ENCODE measurements at regions not wholly inside any gene's neighbourhood (a gene's known extent, or its start where the extent isn't known, plus 50 kb on each side); places are given as distances from the start of the nearest gene placed in this dataset.

DNA sequence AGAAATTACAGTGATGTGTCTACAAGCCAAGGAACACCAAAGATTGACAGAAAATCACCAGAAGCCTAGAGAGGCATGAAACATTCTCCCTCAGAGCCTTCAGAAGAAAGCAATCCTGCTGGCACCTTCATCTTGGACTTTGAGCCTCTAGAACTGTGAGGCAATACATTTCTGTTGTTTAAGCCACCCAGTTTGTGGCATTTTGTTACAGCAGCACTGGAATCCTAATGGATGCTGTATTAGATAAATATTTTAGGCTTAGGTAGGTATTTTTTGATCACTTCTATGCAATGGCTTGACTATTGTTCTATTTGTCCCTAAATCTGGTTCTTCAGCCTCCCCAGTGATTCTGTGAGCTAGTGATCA, 453.1 kb downstream of the LTN1 start:
- H3K9ac ChIP-seq (ENCODE audit: low read length), result no peak overlapping the region
- no peaks in the 10 kb centered on the region for H3K79me2 ChIP-seq (ENCODE audit: insufficient read depth, low read length)
- H2AFZ ChIP-seq (ENCODE audit: low read depth, low read length, severe bottlenecking), result no peak overlapping the region
- H3K9me2 ChIP-seq (replicated peaks; ENCODE audit: insufficient read depth, low read length), result no peaks in the 10 kb centered on the region
- no peaks in the 10 kb centered on the region for H3K27me3 ChIP-seq (ENCODE audit: low read length)
- no peak overlapping the region for H3K4me2 ChIP-seq (ENCODE audit: low read depth, low read length, poor library complexity, severe bottlenecking)
- no peak for TF ChIP-seq EZH2phosphoT487 (conservative IDR thresholded peaks at IDR 0.05; ENCODE audit: low read length)
- TF ChIP-seq, protein P1, sequence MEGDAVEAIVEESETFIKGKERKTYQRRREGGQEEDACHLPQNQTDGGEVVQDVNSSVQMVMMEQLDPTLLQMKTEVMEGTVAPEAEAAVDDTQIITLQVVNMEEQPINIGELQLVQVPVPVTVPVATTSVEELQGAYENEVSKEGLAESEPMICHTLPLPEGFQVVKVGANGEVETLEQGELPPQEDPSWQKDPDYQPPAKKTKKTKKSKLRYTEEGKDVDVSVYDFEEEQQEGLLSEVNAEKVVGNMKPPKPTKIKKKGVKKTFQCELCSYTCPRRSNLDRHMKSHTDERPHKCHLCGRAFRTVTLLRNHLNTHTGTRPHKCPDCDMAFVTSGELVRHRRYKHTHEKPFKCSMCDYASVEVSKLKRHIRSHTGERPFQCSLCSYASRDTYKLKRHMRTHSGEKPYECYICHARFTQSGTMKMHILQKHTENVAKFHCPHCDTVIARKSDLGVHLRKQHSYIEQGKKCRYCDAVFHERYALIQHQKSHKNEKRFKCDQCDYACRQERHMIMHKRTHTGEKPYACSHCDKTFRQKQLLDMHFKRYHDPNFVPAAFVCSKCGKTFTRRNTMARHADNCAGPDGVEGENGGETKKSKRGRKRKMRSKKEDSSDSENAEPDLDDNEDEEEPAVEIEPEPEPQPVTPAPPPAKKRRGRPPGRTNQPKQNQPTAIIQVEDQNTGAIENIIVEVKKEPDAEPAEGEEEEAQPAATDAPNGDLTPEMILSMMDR (IDR thresholded peaks at IDR 0.05; ENCODE audit: insufficient read depth, low read length, poor library complexity, severe bottlenecking), result no peak
- no peak overlapping the region for H3K27ac ChIP-seq (ENCODE audit: low read depth, low read length)
- H3F3A ChIP-seq (ENCODE audit: insufficient read depth), result no peaks in the 10 kb centered on the region
- no peaks in the 10 kb centered on the region for H3K36me3 ChIP-seq (ENCODE audit: low read length)
- H4K20me1 ChIP-seq (ENCODE audit: low read depth, low read length), result no peaks in the 10 kb centered on the region
- H3K9me3 ChIP-seq (ENCODE audit: insufficient read depth, low read length), result no peaks in the 10 kb centered on the region
- no peak overlapping the region for H3K4me3 ChIP-seq (ENCODE audit: insufficient read depth, low read length, poor library complexity, severe bottlenecking)

DNA sequence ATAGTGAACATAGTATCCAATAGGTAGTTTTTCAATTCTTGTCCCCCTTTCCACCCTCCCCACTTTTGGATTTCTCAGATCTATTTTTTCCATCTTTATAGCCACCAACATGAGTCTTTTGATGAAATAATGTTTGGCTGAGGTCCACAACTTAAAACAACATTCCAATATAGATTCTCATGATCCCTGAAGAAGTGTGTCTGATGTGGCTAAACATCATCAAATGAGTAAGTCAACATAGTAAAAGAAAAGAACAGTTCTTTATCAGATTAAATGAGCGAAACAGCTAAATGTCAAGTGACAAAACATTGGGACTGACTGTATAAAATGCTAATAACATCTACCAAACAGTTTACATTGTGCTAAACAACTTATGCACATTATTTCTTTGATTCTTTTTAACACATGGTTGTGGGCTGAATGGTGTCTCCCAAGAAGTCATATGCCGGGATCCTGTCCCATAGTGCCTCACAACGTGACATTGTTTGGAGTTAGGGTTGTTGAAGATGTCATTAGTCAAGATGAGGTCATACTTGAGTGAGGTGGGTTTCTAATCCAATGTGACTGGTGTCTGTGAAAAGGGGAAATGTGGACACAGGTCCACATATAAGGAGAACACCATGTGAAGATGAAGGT, 453.6 kb downstream of the LTN1 start:
- Histone ChIP-seq H3K9ac (ENCODE audit: low read length) (no peak overlapping the region), H3K27ac (ENCODE audit: low read depth, low read length) (no peak overlapping the region)

DNA sequence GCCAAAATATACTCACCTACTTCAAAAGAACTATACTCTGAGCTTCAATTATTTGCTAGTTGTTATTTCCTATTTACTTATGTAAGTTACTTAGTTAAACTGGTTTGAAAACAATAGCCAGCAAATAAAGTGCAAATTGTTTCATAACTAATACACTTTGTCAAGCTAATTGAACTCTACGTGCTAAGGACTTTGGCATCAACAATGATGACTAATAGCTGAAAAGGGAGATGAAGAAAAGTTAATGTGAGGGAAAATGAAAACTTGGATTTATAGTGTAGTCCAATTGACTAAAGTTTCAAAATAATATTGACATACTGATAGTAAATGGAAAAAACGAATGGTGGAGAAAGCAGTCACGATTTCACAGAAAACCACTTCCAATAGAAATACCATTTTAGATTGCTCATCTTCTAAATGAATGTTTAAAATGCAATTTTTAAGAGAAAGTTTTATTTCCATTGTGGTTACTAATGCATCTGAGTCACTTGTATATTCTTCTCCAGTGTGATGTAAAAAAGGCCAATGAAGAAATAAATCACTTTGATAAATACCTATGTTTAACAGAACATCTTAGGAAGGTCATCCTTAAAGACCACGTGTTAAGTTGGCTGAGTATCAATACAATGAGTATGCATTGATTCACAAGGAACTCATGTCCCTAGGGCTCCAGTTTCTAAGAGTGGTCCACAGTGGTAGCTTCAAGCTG, 455.2 kb downstream of the LTN1 start:
- H3K9me3 ChIP-seq (ENCODE audit: insufficient read depth, low read length), result no peaks in the 10 kb centered on the region
- TF ChIP-seq, protein P1 (IDR thresholded peaks at IDR 0.05; ENCODE audit: insufficient read depth, low read length, poor library complexity, severe bottlenecking), result no peak
- TF ChIP-seq EZH2phosphoT487 (conservative IDR thresholded peaks at IDR 0.05; ENCODE audit: low read length), result no peak
- H3F3A ChIP-seq (ENCODE audit: insufficient read depth), result no peaks in the 10 kb centered on the region
- H3K27ac ChIP-seq (ENCODE audit: low read depth, low read length), result no peak overlapping the region
- no peaks in the 10 kb centered on the region for H3K36me3 ChIP-seq (ENCODE audit: low read length)
- H3K9me2 ChIP-seq (replicated peaks; ENCODE audit: insufficient read depth, low read length), result no peaks in the 10 kb centered on the region
- no peak overlapping the region for H2AFZ ChIP-seq (ENCODE audit: low read depth, low read length, severe bottlenecking)
- H3K79me2 ChIP-seq (ENCODE audit: insufficient read depth, low read length), result no peaks in the 10 kb centered on the region
- no peak overlapping the region for H3K4me3 ChIP-seq (ENCODE audit: insufficient read depth, low read length, poor library complexity, severe bottlenecking)
- no peak overlapping the region for H3K4me2 ChIP-seq (ENCODE audit: low read depth, low read length, poor library complexity, severe bottlenecking)
- H4K20me1 ChIP-seq (ENCODE audit: low read depth, low read length), result no peaks in the 10 kb centered on the region
- H3K9ac ChIP-seq (ENCODE audit: low read length), result no peak overlapping the region
- H3K27me3 ChIP-seq (ENCODE audit: low read length), result no peaks in the 10 kb centered on the region

More for the DNA sequence above, 453.6 kb downstream of the LTN1 start:
- no peaks in the 10 kb centered on the region for H3F3A ChIP-seq (ENCODE audit: insufficient read depth)
- no peaks in the 10 kb centered on the region for H3K36me3 ChIP-seq (ENCODE audit: low read length)
- no peaks in the 10 kb centered on the region for H3K9me3 ChIP-seq (ENCODE audit: insufficient read depth, low read length)
- H3K4me3 ChIP-seq (ENCODE audit: insufficient read depth, low read length, poor library complexity, severe bottlenecking), result no peak overlapping the region
- no peak overlapping the region for H3K4me2 ChIP-seq (ENCODE audit: low read depth, low read length, poor library complexity, severe bottlenecking)
- TF ChIP-seq, protein P1 (IDR thresholded peaks at IDR 0.05; ENCODE audit: insufficient read depth, low read length, poor library complexity, severe bottlenecking), result no peak
- TF ChIP-seq EZH2phosphoT487 (conservative IDR thresholded peaks at IDR 0.05; ENCODE audit: low read length), result no peak
- no peak overlapping the region for H2AFZ ChIP-seq (ENCODE audit: low read depth, low read length, severe bottlenecking)
- no peaks in the 10 kb centered on the region for H3K79me2 ChIP-seq (ENCODE audit: insufficient read depth, low read length)
- H3K9me2 ChIP-seq (replicated peaks; ENCODE audit: insufficient read depth, low read length), result no peaks in the 10 kb centered on the region
- no peaks in the 10 kb centered on the region for H3K27me3 ChIP-seq (ENCODE audit: low read length)
- H4K20me1 ChIP-seq (ENCODE audit: low read depth, low read length), result no peaks in the 10 kb centered on the region
